H9 (cell line): ENCODE measurements at regions not wholly inside any gene's neighbourhood (a gene's known extent, or its start where the extent isn't known, plus 50 kb on each side); places are given as distances from the start of the nearest gene placed in this dataset.

ENCODE experiments used
- DNase-seq: peaks from one replicate; pipeline ENCODE4 v3.0.0-alpha.2; 2017
- H2AFZ ChIP-seq: one replicate; pipeline ENCODE4 v1.6.1; 2013; ENCODE audit warnings: mild to moderate bottlenecking, low read length, control low read depth, moderate library complexity
- H2AK5ac ChIP-seq: 2 replicates; pipeline ENCODE4 v1.6.1; 2013; ENCODE audit warnings: low read length, control low read depth, mixed read lengths; ENCODE audit not compliant: insufficient read length
- H2BK120ac ChIP-seq: one replicate; pipeline ENCODE4 v1.6.1; 2013; ENCODE audit warnings: low read depth, mild to moderate bottlenecking, low read length, control low read depth, inconsistent platforms; ENCODE audit not compliant: poor library complexity, severe bottlenecking
- H2BK12ac ChIP-seq: 2 replicates; pipeline ENCODE4 v1.6.1; 2013; ENCODE audit warnings: low read length, control low read depth, mixed read lengths, low read depth; ENCODE audit not compliant: insufficient read length
- H2BK15ac ChIP-seq: 2 replicates; pipeline ENCODE4 v1.6.1; 2013; ENCODE audit warnings: low read depth, low read length, control low read depth
- H2BK20ac ChIP-seq: one replicate; pipeline ENCODE4 v1.6.1; 2013; ENCODE audit warnings: low read depth, mild to moderate bottlenecking, low read length, control low read depth, inconsistent platforms; ENCODE audit not compliant: poor library complexity, severe bottlenecking
- H2BK5ac ChIP-seq: 2 replicates; pipeline ENCODE4 v1.6.1; 2013; ENCODE audit warnings: low read length, control low read depth, mixed read lengths; ENCODE audit not compliant: insufficient read length
- H3K14ac ChIP-seq: 2 replicates; pipeline ENCODE4 v1.6.1; 2013; ENCODE audit warnings: low read length, control low read depth; ENCODE audit not compliant: insufficient read depth
- H3K18ac ChIP-seq: 2 replicates; pipeline ENCODE4 v1.6.1; 2013; ENCODE audit warnings: low read depth, mild to moderate bottlenecking, mixed read lengths, low read length, control low read depth; ENCODE audit not compliant: insufficient read length
- H3K23ac ChIP-seq: 2 replicates; pipeline ENCODE4 v1.6.1; 2013; ENCODE audit warnings: low read length, control low read depth, mixed read lengths, low read depth; ENCODE audit not compliant: insufficient read length
- H3K23me2 ChIP-seq: 2 replicates; pipeline ENCODE4 v1.6.1; 2013; ENCODE audit warnings: low read depth, mild to moderate bottlenecking, mixed read lengths, low read length, control low read depth; ENCODE audit not compliant: insufficient read length, poor library complexity, severe bottlenecking
- H3K27ac ChIP-seq: 2 replicates; pipeline ENCODE4 v1.5.1; 2013; ENCODE audit warnings: low read length, control low read depth, mixed read lengths, low read depth; ENCODE audit not compliant: insufficient read length
- H3K27me3 ChIP-seq: 2 replicates; pipeline ENCODE4 v1.6.1; 2013; ENCODE audit warnings: low read length, control low read depth, inconsistent platforms; ENCODE audit not compliant: insufficient read depth
- H3K4ac ChIP-seq: 2 replicates; pipeline ENCODE4 v1.6.1; 2013; ENCODE audit warnings: low read depth, mild to moderate bottlenecking, control low read depth, inconsistent platforms, low read length, moderate library complexity
- H3K4me1 ChIP-seq: 2 replicates; pipeline ENCODE4 v1.6.1; 2013; ENCODE audit warnings: low read length, control low read depth, inconsistent platforms; ENCODE audit not compliant: insufficient read depth
- H3K4me2 ChIP-seq: 2 replicates; pipeline ENCODE4 v1.6.1; 2013; ENCODE audit warnings: low read length, control low read depth, mixed read lengths; ENCODE audit not compliant: insufficient read length, insufficient read depth
- H3K56ac ChIP-seq: 2 replicates; pipeline ENCODE4 v1.6.1; 2013; ENCODE audit warnings: low read depth, mild to moderate bottlenecking, mixed read lengths, low read length, control low read depth; ENCODE audit not compliant: insufficient read length
- H3K79me1 ChIP-seq: 2 replicates; pipeline ENCODE4 v1.6.1; 2013; ENCODE audit warnings: low read depth, mild to moderate bottlenecking, moderate library complexity, low read length, control low read depth, inconsistent platforms; ENCODE audit not compliant: insufficient read depth, poor library complexity, severe bottlenecking
- H3K79me2 ChIP-seq: 2 replicates; pipeline ENCODE4 v1.6.1; 2013; ENCODE audit warnings: low read length, control low read depth, inconsistent platforms; ENCODE audit not compliant: insufficient read depth
- H3K9ac ChIP-seq: 2 replicates; pipeline ENCODE4 v1.6.1; 2013; ENCODE audit warnings: low read length, control low read depth, mixed read lengths; ENCODE audit not compliant: insufficient read length; ENCODE audit errors: extremely low read depth
- H3K9me3 ChIP-seq: one replicate; pipeline ENCODE4 v1.6.1; 2013; ENCODE audit warnings: low read depth, low read length, inconsistent platforms; ENCODE audit not compliant: control insufficient read depth
- H3T11ph ChIP-seq: one replicate; pipeline ENCODE4 v1.6.1; 2013; ENCODE audit warnings: mild to moderate bottlenecking, low read length, control low read depth, inconsistent platforms
- H4K20me1 ChIP-seq: one replicate; pipeline ENCODE4 v1.6.1; 2013; ENCODE audit not compliant: control insufficient read depth, insufficient read length, insufficient read depth
- H4K5ac ChIP-seq: 2 replicates; pipeline ENCODE4 v1.6.1; 2013; ENCODE audit warnings: low read depth, mild to moderate bottlenecking, mixed read lengths, low read length, control low read depth; ENCODE audit not compliant: insufficient read length
- H4K8ac ChIP-seq: replicated peaks from 2 replicates; pipeline ENCODE4 v1.6.1; 2013; ENCODE audit warnings: low read length, control low read depth, mixed read lengths, low read depth; ENCODE audit not compliant: insufficient read length
- H4K91ac ChIP-seq: 2 replicates; pipeline ENCODE4 v1.6.1; 2013; ENCODE audit warnings: low read depth, mild to moderate bottlenecking, moderate library complexity, mixed read lengths, low read length, control low read depth; ENCODE audit not compliant: insufficient read length
- H3K27ac Mint-ChIP-seq, 3 experiments: 2 replicates in 2 of 3; 3 replicates in 1 of 3; pipeline ENCODE4 v1.8.0; 2020 to 2021; ENCODE audit warnings: mixed read lengths in 3 of 3, mild to moderate bottlenecking in 1 of 3, moderate library complexity in 1 of 3
- H3K27me3 Mint-ChIP-seq: 2 replicates; pipeline ENCODE4 v1.8.0; 2021; ENCODE audit warnings: low read depth, mild to moderate bottlenecking, moderate library complexity, mixed read lengths
- H3K36me3 Mint-ChIP-seq, 3 experiments: 2 replicates in 2 of 3; 3 replicates in 1 of 3; pipeline ENCODE4 v1.8.0; 2020 to 2021; ENCODE audit warnings: low read depth in 3 of 3, mixed read lengths in 3 of 3; ENCODE audit not compliant: insufficient read depth in 1 of 3
- H3K4me1 Mint-ChIP-seq, 2 experiments: 2 replicates each; pipeline ENCODE4 v1.8.0; 2020; ENCODE audit warnings: mixed read lengths in 2 of 2
- H3K4me3 Mint-ChIP-seq, 2 experiments: 2 replicates in 1 of 2; 3 replicates in 1 of 2; pipeline ENCODE4 v1.8.0; 2020 to 2021; ENCODE audit warnings: mild to moderate bottlenecking in 2 of 2, mixed read lengths in 2 of 2, moderate library complexity in 1 of 2
- H3K9me3 Mint-ChIP-seq, 2 experiments: 2 replicates in 1 of 2; 3 replicates in 1 of 2; pipeline ENCODE4 v1.8.0; 2020; ENCODE audit warnings: mild to moderate bottlenecking in 2 of 2, mixed read lengths in 2 of 2, moderate library complexity in 1 of 2
- CTCF ChIP-seq: fragments of 200-600 bp; sonication (generic); conservative IDR thresholded peaks from 3 replicates; pipeline ENCODE4 v1.8.0; 2021; ENCODE audit warnings: antibody characterized with exemption, mild to moderate bottlenecking
- WGBS: extraction: QIAGEN DNeasy Blood & Tissue Kit; methylation state at CpG from one replicate; pipeline ENCODE4 v1.1.7; 2013; ENCODE audit warnings: missing lambda C conversion rate, low lambda C conversion rate, mixed read lengths; ENCODE audit not compliant: insufficient read length; ENCODE audit errors: extremely low coverage; 5-methylcytosine and 5-hydroxymethylcytosine counted together

GRCh38 chr10:47077941-47078340 is 166.7 kb downstream of the PTPN20 start:
- peaks cover 0 to 2% of the 10 kb centered on the region in 2 experiments; a peak in 3 of 5 replicates for H3K9me3 Mint-ChIP-seq
- peaks cover 7% of the 10 kb centered on the region for H3K27me3 Mint-ChIP-seq
- Histone ChIP-seq H2BK5ac (no peak overlapping the region), H2BK15ac (no peak overlapping the region), H3K79me1 (no peaks in the 10 kb centered on the region), H3K56ac (no peak overlapping the region), H3K14ac (no peak overlapping the region), H2BK20ac (no peak overlapping the region), H3T11ph (no peak overlapping the region), H2BK120ac (no peak overlapping the region), H4K91ac (no peak overlapping the region), H3K4me2 (no peak overlapping the region), H4K8ac (no peak overlapping the region), H2BK12ac (no peak overlapping the region), H3K27ac (no peak overlapping the region), H3K18ac (no peak overlapping the region), H3K79me2 (no peaks in the 10 kb centered on the region), H2AFZ (no peak overlapping the region), H3K4ac (no peak overlapping the region), H2AK5ac (no peak overlapping the region), H4K20me1 (no peaks in the 10 kb centered on the region), H3K9ac (no peak overlapping the region), H3K23me2 (no peaks in the 10 kb centered on the region), H4K5ac (no peak overlapping the region), H3K27me3 (no peaks in the 10 kb centered on the region), H3K9me3 (no peaks in the 10 kb centered on the region), H3K23ac (no peak overlapping the region), H3K4me1 (no peaks in the 10 kb centered on the region)
- H3K4me3 Mint-ChIP-seq = no peak overlapping the region
- no peaks in the 10 kb centered on the region; a peak in 1 of 7 replicates for H3K36me3 Mint-ChIP-seq
- H3K27ac Mint-ChIP-seq = no peak overlapping the region
- no CpG with 5 or more reads among the region's 8 CpGs for WGBS
- no peak for DNase-seq
- TF ChIP-seq CTCF = no peak
- H3K4me1 Mint-ChIP-seq = no peaks in the 10 kb centered on the region
